Liver (tissue), 3 donors: ENCODE measurements at regions not wholly inside any gene's neighbourhood (a gene's known extent, or its start where the extent isn't known, plus 50 kb on each side); places are given as distances from the start of the nearest gene placed in this dataset.

Source experiments
- REST ChIP-seq: IDR thresholded peaks from 2 replicates; pipeline ENCODE4 v1.6.1; 2016; ENCODE audit warnings: antibody characterized with exemption, mild to moderate bottlenecking
- TAF1 ChIP-seq: conservative IDR thresholded peaks from 2 replicates; pipeline ENCODE4 v1.6.1; 2016; ENCODE audit warnings: antibody characterized with exemption, mild to moderate bottlenecking
- TF ChIP-seq, protein P1 (sequence below): fragments of 150-350 bp; IDR thresholded peaks from 2 replicates; pipeline ENCODE4 v1.5.1; 2017; ENCODE audit warnings: improper control_type of control experiment, low read depth, low read length; ENCODE audit not compliant: missing input control
- donor health status: healthy.
- donor health status: healthy.

DNA sequence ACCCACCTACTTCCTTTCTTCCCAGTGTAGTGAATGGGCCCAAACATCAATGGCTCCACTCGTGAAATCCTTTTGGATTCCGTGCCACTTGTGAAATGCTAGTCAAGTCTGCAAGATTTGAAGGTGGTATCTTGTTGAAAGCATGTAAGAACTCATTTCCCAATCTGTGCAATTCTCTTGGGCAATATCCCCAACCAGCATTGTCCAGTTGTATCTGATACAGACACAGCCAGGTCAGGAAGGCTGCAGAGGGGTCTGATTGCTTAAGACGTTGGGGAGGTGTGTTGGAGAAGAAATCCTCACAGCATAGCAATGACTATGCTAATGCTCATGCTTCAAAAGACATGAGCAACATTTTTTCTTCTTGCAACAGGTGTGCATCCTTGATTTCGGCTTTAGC lies 164.8 kb downstream of the VEGFC start:
- TF ChIP-seq REST (no peak), TAF1 (no peak)
- TF ChIP-seq, protein P1, sequence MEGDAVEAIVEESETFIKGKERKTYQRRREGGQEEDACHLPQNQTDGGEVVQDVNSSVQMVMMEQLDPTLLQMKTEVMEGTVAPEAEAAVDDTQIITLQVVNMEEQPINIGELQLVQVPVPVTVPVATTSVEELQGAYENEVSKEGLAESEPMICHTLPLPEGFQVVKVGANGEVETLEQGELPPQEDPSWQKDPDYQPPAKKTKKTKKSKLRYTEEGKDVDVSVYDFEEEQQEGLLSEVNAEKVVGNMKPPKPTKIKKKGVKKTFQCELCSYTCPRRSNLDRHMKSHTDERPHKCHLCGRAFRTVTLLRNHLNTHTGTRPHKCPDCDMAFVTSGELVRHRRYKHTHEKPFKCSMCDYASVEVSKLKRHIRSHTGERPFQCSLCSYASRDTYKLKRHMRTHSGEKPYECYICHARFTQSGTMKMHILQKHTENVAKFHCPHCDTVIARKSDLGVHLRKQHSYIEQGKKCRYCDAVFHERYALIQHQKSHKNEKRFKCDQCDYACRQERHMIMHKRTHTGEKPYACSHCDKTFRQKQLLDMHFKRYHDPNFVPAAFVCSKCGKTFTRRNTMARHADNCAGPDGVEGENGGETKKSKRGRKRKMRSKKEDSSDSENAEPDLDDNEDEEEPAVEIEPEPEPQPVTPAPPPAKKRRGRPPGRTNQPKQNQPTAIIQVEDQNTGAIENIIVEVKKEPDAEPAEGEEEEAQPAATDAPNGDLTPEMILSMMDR, result no peak
